Prostate gland (tissue), 2 donors: ENCODE measurements at regions not wholly inside any gene's neighbourhood (a gene's known extent, or its start where the extent isn't known, plus 50 kb on each side); places are given as distances from the start of the nearest gene placed in this dataset.

ENCODE experiments used
- CTCF ChIP-seq, 4 experiments: fragments of 200-600 bp in 2 of 4; fragments of 450-650 bp in 2 of 4; sonication (generic) in 2 of 4; IDR thresholded peaks; 1 replicate in 3 of 4; 2 replicates in 1 of 4; pipeline ENCODE4 v1.5.1; 2016 to 2019; ENCODE audit warnings: antibody characterized with exemption in 4 of 4, mild to moderate bottlenecking in 2 of 4, moderate library complexity in 2 of 4
- POLR2A ChIP-seq: fragments of 450-650 bp; IDR thresholded peaks from one replicate; pipeline ENCODE4 v1.6.1; 2016; ENCODE audit warnings: antibody characterized with exemption, mild to moderate bottlenecking
- POLR2AphosphoS5 ChIP-seq: sonication (generic); formaldehyde crosslinking; IDR thresholded peaks from one replicate; pipeline ENCODE4 v1.6.1; 2017; ENCODE audit warnings: antibody characterized with exemption

GRCh38 chr9:129420721-129421120 is 200.2 kb downstream of the C9orf50 start:
- TF ChIP-seq CTCF (IDR thresholded peaks at IDR 0.05) = no peak
- TF ChIP-seq POLR2AphosphoS5 = no peak
- TF ChIP-seq POLR2A = no peak
